Muscle of leg (tissue), 3 donors: ENCODE measurements at regions not wholly inside any gene's neighbourhood (a gene's known extent, or its start where the extent isn't known, plus 50 kb on each side); places are given as distances from the start of the nearest gene placed in this dataset.

Experiments
- DNase-seq: peaks from one replicate; pipeline ENCODE4 v3.0.0; 2013
- H3K27ac ChIP-seq: one replicate; pipeline ENCODE4 v1.5.1; 2013; ENCODE audit warnings: mild to moderate bottlenecking, low read length, control low read depth
- H3K27me3 ChIP-seq: one replicate; pipeline ENCODE4 v1.6.1; 2013; ENCODE audit warnings: low read length; ENCODE audit not compliant: control insufficient read depth, insufficient read depth
- H3K36me3 ChIP-seq: one replicate; pipeline ENCODE4 v1.6.1; 2013; ENCODE audit warnings: low read length; ENCODE audit not compliant: control insufficient read depth, insufficient read depth
- H3K4me1 ChIP-seq: one replicate; pipeline ENCODE4 v1.6.1; 2013; ENCODE audit warnings: low read length; ENCODE audit not compliant: control insufficient read depth, insufficient read depth
- H3K4me3 ChIP-seq: one replicate; pipeline ENCODE4 v1.5.1; 2013; ENCODE audit warnings: low read length, control low read depth
- H3K9me3 ChIP-seq: replicated peaks from 2 replicates; pipeline ENCODE4 v1.6.1; 2013; ENCODE audit warnings: low read depth, low read length; ENCODE audit not compliant: control insufficient read depth
- WGBS: methylation state at CpG from one replicate; pipeline ENCODE4 v1.1.5; 2013; ENCODE audit warnings: missing lambda C conversion rate; ENCODE audit not compliant: insufficient coverage; 5-methylcytosine and 5-hydroxymethylcytosine counted together

DNA sequence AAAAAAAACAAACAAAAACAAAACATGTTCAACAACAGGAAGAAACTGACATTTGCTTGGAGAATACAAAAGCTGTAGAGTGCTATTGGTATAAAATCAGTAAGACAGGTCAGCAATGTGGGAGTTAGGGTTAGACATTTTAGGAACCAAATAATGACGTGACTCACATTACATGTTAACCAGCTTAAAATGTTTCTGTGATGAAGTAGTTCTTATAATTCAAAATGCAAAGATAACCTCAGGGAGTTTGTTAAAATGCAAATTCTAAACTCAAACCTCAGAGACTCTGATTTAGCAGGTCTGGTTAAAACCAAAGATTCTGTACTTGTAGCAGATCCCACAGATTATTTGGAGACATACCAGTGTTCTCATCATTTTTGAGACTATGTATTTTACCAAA is 549.4 kb upstream of the SLITRK1 start:
- H3K4me3 ChIP-seq: no peak overlapping the region
- H3K27ac ChIP-seq: no peak overlapping the region
- no peak for DNase-seq
- WGBS: no CpG with 5 or more reads among the region's 1 CpG
- no peaks in the 10 kb centered on the region for H3K9me3 ChIP-seq
- H3K27me3 ChIP-seq: no peaks in the 10 kb centered on the region
- H3K4me1 ChIP-seq: no peaks in the 10 kb centered on the region
- no peaks in the 10 kb centered on the region for H3K36me3 ChIP-seq

DNA sequence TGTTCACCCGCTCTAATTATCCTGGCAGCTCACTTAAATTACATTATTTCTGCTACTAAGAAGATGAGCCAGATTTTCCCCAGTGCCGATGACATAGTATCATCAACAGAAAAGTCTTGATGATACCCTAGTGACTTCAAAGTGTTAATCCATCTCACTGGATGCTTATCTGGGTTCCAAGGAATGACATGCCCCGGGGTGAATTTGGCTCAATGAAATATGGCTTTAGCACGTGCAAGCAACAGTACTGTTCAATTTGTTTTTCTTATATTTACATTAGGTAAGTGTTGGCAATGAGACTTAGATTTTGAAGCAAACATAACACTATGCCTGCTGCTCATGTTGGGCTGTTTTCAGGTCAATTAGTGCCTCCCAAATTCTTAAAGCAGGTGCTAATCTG is 548.2 kb upstream of the SLITRK1 start:
- Histone ChIP-seq H3K27me3 (no peaks in the 10 kb centered on the region), H3K9me3 (no peaks in the 10 kb centered on the region), H3K4me1 (no peaks in the 10 kb centered on the region), H3K36me3 (no peaks in the 10 kb centered on the region), H3K4me3 (no peak overlapping the region), H3K27ac (no peak overlapping the region)
- DNase-seq: peak; percentile 1
- 40% methylated on average over 1 of the region's 4 CpGs for WGBS

DNA sequence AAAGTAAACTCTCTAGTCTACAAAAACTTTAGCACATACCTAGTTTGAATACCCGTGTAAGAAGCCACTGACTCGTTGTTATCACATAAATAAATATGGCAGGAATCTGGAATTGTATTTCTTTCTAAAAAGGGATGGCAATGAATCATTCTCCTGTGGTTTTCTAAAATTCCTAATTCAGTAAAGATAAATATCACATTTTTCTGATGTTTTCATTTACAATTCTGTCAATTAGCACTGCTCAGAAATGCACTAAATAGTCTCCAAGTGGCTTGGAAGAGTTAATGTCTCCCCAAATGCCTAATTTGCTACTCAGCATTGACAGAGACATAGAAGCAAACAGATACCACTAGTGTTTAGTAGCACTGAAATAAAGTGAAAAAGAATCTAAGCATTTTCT is 547.7 kb upstream of the SLITRK1 start:
- no peak for DNase-seq
- no peaks in the 10 kb centered on the region for H3K4me1 ChIP-seq
- no peaks in the 10 kb centered on the region for H3K36me3 ChIP-seq
- no peak overlapping the region for H3K4me3 ChIP-seq
- no peaks in the 10 kb centered on the region for H3K9me3 ChIP-seq
- no peak overlapping the region for H3K27ac ChIP-seq
- no peaks in the 10 kb centered on the region for H3K27me3 ChIP-seq
- no CpG with 5 or more reads among the region's 2 CpGs for WGBS

DNA sequence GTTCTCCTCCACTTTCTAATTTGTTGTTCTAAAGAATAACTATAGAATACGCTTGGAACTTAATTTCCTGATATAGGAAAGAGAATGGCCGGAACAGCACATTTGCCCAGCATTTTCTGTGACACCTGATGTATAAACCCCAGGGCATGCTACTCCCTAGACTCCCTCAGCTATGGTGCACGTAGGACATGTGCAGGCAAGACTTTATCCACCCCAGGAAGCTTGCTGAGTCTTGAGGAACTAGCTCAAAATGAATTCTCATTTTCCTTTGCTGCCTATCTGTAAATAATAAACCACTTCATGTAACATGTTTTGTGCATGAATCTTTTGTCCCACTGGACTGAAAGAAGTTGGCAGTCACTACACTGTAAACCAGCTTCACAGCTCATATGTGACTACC is 535.8 kb upstream of the SLITRK1 start:
- Histone ChIP-seq H3K4me3 (no peak overlapping the region), H3K9me3 (no peaks in the 10 kb centered on the region), H3K27ac (no peak overlapping the region), H3K36me3 (no peaks in the 10 kb centered on the region), H3K27me3 (no peaks in the 10 kb centered on the region), H3K4me1 (no peaks in the 10 kb centered on the region)
- 75% methylated on average over 1 of the region's 3 CpGs for WGBS
- DNase-seq: no peak

DNA sequence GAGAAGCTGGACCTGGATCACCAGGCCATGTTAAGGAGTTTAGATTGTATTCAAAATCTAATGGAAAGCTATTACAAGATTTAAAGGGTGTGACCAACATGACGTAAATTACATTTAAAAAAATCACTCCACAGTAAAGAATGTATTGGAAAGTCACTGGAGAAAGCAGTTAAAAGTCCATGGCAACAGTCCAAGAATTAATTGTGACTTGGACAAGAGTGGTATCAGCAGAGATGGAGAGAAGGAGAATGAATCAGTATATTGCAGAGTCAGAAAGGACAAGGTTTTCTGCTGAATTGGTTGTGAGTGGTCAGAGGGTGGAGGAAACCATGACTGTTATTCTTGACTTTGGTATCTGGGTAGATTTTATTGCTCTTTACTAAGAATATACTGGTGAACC is 535.1 kb upstream of the SLITRK1 start:
- Histone ChIP-seq H3K27me3 (no peaks in the 10 kb centered on the region), H3K9me3 (no peaks in the 10 kb centered on the region), H3K36me3 (no peaks in the 10 kb centered on the region), H3K4me1 (no peaks in the 10 kb centered on the region), H3K4me3 (no peak overlapping the region), H3K27ac (no peak overlapping the region)
- no peak for DNase-seq
- WGBS: no CpG with 5 or more reads among the region's 1 CpG

DNA sequence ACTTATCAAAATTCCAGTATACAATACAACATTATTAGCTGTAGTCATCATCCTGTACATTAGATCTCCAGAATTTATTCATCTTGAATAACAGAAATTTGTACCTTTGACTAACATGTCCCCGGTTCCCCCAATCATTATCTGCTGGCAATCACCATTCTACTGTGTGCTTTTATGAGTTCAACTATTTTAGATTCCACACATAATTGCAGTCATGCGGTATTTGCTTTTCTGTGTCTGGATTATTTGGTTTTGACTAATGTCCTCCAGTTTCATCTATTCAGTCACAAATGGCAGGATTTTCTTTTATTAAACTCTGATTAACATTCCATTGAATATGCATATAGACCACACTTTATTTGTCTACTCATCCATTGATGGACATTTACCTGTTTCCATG is 530.7 kb upstream of the SLITRK1 start:
- no peak overlapping the region for H3K4me3 ChIP-seq
- no peak for DNase-seq
- no peak overlapping the region for H3K27ac ChIP-seq
- no peaks in the 10 kb centered on the region for H3K27me3 ChIP-seq
- no peaks in the 10 kb centered on the region for H3K4me1 ChIP-seq
- H3K9me3 ChIP-seq: peaks cover 3% of the 10 kb centered on the region
- no CpG with 5 or more reads among the region's 2 CpGs for WGBS
- no peaks in the 10 kb centered on the region for H3K36me3 ChIP-seq

DNA sequence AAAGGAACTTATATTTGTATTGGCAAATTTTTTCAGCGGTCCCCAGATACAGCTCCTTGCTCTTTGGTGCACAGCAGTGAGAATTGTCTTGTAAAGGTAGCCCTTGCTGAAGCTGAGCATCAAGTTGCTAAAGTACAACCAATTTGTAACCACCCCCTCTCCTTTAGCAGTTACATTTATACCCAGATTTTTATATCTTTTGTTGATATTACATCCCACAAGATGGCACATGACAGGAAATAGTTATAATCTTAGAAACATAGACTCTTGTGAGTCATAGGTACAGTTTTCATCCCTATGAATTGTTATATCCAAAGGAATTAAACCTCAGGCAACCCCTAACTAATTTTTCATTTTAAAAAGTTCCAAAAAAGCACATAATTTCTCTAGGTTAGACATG is 523.0 kb upstream of the SLITRK1 start:
- WGBS: no CpG with 5 or more reads among the region's 1 CpG
- Histone ChIP-seq H3K36me3 (no peaks in the 10 kb centered on the region), H3K27ac (no peak overlapping the region), H3K4me3 (no peak overlapping the region), H3K9me3 (peaks cover 3% of the 10 kb centered on the region), H3K4me1 (no peaks in the 10 kb centered on the region), H3K27me3 (no peaks in the 10 kb centered on the region)
- DNase-seq: no peak

DNA sequence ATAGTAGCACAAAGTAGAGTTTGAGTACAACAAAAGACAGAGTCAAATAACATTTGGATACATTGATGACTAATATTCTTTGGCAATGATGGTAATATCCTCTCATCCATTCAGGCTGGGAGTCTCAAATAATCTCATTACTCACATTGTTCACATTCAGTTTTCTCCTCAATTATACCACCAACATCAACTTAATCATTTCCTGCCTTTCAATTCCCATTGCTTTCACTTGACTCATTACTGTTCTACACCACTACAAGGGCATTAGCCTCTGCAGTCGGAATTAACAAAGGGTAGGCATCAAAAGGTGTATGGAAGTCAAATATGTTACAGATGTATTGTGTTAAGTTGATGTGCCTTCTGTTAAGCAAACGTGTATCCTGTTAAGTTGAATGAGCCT is 518.4 kb upstream of the SLITRK1 start:
- no peaks in the 10 kb centered on the region for H3K27me3 ChIP-seq
- H3K4me1 ChIP-seq: no peaks in the 10 kb centered on the region
- H3K9me3 ChIP-seq: peaks cover 19% of the 10 kb centered on the region
- H3K27ac ChIP-seq: no peak overlapping the region
- no peaks in the 10 kb centered on the region for H3K36me3 ChIP-seq
- WGBS: 50% methylated on average over 1 of the region's 2 CpGs
- no peak overlapping the region for H3K4me3 ChIP-seq
- no peak for DNase-seq

DNA sequence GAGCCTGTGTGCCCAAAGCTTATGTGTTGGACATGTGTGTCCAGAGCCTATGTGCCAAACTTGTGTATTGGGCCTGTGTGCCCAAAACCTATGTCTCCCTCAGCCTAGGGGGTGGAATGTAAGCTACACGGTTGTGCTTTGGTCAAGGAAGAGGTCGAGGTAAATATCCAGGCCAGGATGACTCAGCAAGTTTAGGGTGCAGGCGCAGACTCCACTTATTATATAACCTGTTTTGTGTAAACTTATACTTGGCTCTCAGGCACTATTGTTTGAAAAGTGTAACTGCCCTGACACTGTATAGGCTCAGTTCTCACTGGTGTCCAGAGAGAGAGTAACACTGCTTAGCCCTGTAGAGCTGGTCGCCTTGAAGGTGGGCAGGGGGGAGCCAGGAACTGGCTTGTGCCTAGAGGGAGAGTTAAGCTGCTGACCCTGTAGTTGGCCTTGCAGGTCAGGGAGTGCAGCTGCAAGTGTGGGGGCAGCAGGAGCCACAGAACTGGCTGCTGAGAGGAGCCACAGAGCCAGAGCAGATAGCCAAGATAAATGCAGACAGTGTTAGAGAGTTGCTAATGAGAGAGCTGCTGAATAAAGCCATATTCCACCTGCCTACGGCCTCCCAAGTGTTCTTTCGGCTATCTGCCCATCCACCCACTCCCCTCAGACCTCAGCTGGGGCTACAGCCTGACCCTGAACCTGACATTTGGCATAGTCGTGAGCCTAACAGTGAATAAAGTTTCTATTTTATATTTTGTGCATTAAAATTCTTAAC is 517.2 kb upstream of the SLITRK1 start:
- WGBS: 93% methylated on average over 5 of the region's 7 CpGs
- H3K36me3 ChIP-seq: no peaks in the 10 kb centered on the region
- H3K4me1 ChIP-seq: no peaks in the 10 kb centered on the region
- peak; percentile 16 for DNase-seq
- H3K27me3 ChIP-seq: no peaks in the 10 kb centered on the region
- H3K9me3 ChIP-seq: peaks cover 21% of the 10 kb centered on the region
- no peak overlapping the region for H3K4me3 ChIP-seq
- no peak overlapping the region for H3K27ac ChIP-seq

DNA sequence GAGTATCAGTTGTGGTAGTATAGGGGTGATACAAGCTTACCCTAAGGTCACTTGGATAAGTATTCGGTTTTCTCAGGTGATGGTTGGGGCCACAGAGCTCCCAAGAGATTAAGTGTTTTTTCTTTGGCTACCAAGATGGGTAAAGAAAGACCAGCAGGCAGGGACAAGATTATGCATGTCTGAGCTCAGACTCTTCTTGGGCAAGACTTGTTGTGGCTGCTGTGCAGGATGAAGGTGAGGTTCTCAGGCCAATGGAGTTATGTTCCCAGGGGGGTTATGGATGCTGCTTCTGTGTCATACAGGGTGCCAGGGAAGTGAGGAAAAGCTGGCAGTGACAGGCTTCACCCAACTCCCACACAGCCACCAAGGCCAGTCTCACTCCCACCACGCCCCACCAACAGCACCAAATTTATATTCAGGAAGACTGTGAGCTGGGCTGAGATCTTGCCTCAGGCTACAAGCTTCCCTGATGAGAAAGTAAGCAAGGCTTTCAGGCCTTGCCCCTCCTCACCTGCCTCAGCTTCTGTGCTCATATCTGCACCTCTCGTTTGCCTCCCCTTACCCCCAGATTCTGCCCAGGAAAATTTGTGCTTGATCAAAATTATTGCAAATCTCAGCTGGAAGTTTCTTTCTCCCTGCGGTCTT is 511.8 kb upstream of the SLITRK1 start:
- peaks cover 25% of the 10 kb centered on the region for H3K9me3 ChIP-seq
- no peaks in the 10 kb centered on the region for H3K27me3 ChIP-seq
- DNase-seq: no peak
- no peak overlapping the region for H3K4me3 ChIP-seq
- H3K27ac ChIP-seq: no peak overlapping the region
- no peaks in the 10 kb centered on the region for H3K4me1 ChIP-seq
- no peaks in the 10 kb centered on the region for H3K36me3 ChIP-seq
- WGBS: 81% methylated on average over 3 of the region's 4 CpGs
